SH-SY5Y (cell line): ENCODE measurements at regions not wholly inside any gene's neighbourhood (a gene's known extent, or its start where the extent isn't known, plus 50 kb on each side); places are given as distances from the start of the nearest gene placed in this dataset.

Source experiments
- GATA2 ChIP-seq: IDR thresholded peaks from 2 replicates; pipeline ENCODE4 v1.6.1; 2011; ENCODE audit warnings: mild to moderate bottlenecking, low read depth, low read length
- GATA3 ChIP-seq: IDR thresholded peaks from 2 replicates; pipeline ENCODE4 v1.6.1; 2011; ENCODE audit warnings: low read depth, mild to moderate bottlenecking, low read length, moderate library complexity

- TF ChIP-seq GATA2 (no peak), GATA3 (no peak)
Observed at GRCh38 chr2:103028181-103028580, 266.4 kb downstream of the TMEM182 start.
